Astrocyte of the cerebellum (primary cell): ENCODE measurements at regions not wholly inside any gene's neighbourhood (a gene's known extent, or its start where the extent isn't known, plus 50 kb on each side); places are given as distances from the start of the nearest gene placed in this dataset.

Source experiments
- DNase-seq: peaks from one replicate; pipeline ENCODE4 v3.0.0-alpha.2; 2011; ENCODE audit warnings: low read depth
- H3K4me3 ChIP-seq: 2 replicates; pipeline ENCODE4 v1.5.1; 2011; ENCODE audit warnings: mild to moderate bottlenecking, low read depth, low read length, moderate library complexity
- in situ Hi-C: cut with HindIII; loops from 2 replicates; pipeline ENCODE4 v1.10.0; 2017; ENCODE audit warnings: low sequenced_read_pairs
- TF ChIP-seq, protein P1 (sequence below): IDR thresholded peaks from 2 replicates; pipeline ENCODE4 v1.5.1; 2012; ENCODE audit warnings: low read length, low read depth, moderate library complexity, mild to moderate bottlenecking; ENCODE audit errors: missing control alignments

DNA sequence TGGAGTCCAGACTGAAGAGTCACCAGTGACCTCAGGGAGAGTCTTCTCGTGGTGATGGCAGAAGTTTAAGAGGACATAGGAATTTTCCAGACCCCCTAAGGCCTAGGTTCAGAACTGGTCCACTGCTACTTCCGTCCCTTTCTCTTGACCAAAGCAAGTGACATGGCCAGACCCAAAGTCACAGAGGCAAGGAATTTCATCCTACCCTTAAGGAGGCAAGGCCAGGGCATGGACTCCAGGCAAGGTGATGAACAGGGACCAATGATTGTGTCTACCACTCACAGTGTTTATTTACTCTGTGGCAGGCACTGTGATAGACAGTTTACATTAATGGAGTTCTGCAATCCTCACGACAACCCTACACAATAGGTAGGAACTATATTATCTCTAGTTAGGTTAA lies 265.1 kb downstream of the GLI2 start:
- in situ Hi-C loops = no loop called here
- TF ChIP-seq, protein P1, sequence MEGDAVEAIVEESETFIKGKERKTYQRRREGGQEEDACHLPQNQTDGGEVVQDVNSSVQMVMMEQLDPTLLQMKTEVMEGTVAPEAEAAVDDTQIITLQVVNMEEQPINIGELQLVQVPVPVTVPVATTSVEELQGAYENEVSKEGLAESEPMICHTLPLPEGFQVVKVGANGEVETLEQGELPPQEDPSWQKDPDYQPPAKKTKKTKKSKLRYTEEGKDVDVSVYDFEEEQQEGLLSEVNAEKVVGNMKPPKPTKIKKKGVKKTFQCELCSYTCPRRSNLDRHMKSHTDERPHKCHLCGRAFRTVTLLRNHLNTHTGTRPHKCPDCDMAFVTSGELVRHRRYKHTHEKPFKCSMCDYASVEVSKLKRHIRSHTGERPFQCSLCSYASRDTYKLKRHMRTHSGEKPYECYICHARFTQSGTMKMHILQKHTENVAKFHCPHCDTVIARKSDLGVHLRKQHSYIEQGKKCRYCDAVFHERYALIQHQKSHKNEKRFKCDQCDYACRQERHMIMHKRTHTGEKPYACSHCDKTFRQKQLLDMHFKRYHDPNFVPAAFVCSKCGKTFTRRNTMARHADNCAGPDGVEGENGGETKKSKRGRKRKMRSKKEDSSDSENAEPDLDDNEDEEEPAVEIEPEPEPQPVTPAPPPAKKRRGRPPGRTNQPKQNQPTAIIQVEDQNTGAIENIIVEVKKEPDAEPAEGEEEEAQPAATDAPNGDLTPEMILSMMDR = no peak
- H3K4me3 ChIP-seq = no peak overlapping the region
- DNase-seq = no peak

DNA sequence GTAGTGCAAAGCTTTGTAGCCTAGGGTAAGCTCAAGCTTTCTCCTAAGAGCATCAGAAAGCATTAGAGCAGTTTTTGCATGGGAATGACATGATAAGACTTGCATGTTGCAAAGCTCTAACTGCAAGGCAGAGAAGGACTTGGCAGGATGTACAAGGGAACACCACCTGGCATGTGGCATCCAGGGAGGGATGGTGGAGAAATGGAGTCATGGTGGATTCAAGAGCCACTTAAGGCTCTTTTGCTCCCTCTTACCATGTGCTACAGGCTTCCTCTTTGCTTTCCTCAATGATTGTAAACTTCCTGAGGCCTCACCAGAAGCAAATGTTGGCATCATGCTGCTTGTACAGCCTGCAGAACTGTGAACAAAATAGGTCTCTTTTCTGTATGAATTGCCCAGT lies 266.0 kb downstream of the GLI2 start:
- no peak overlapping the region for H3K4me3 ChIP-seq
- in situ Hi-C loops = no loop called here
- DNase-seq = no peak
- TF ChIP-seq, protein P1 = no peak

DNA sequence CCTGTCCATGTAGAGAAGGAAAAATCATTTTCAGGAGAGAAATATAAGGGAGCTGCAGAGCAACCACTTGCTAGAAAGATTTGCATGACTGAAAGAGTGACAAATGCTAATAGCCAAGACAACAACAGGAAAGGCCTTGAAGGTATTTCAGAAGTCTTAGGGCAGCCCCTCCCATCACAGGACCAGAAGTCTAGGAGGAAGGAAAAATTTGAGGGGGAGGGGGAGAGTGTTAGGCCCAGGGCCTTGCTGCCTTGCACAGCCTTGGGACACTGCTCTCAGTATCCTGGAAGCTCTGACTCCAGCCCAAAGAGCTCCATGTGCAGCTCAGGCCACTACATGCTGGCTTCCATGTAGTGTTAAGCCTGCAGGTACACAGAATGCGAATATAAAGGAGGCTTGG lies 266.9 kb downstream of the GLI2 start:
- TF ChIP-seq, protein P1 = no peak
- DNase-seq = no peak
- in situ Hi-C loops = no loop called here
- no peak overlapping the region for H3K4me3 ChIP-seq

DNA sequence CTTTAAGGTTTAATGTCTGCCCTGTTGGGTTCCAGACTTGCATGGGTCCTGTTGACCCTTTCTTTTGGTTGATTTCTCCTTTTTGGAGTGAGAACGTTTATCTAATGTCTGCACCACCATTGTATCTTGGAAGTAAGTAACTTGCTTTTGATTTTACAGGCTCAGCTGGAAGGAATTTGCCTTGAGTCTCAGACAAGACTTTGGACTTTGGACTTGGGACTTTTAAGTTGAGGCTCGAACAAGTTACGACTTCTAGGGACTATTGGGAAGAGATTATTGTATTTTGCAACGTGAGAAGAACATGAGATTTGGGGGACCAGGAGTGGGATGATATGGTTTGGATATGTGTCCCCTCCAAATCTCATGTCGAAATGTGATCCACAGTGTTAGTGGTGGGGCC lies 267.7 kb downstream of the GLI2 start:
- TF ChIP-seq, protein P1 = no peak
- in situ Hi-C loops = no loop called here
- no peak overlapping the region for H3K4me3 ChIP-seq
- no peak for DNase-seq

DNA sequence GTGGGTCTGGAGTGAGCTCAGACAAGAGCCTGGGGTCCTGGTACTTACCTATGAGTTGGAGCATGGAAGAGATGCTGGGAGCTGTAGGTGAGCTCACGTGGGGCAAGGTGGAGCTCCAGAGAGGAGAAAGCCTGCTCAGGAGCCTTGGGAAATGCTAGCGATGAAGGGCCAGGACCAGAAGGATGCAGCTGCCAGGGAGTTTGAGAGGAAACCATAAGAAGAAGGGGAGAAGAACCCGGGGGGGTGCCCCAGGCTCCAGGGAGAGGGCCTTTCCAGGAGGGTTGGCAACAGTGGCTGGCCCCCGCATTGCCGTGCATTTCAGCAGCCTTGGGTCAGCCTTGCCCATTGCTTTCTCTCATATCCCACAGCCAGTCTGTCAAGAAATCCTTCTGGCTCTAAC lies 268.7 kb downstream of the GLI2 start:
- TF ChIP-seq, protein P1 = no peak
- in situ Hi-C loops = no loop called here
- DNase-seq = no peak
- no peak overlapping the region for H3K4me3 ChIP-seq

DNA sequence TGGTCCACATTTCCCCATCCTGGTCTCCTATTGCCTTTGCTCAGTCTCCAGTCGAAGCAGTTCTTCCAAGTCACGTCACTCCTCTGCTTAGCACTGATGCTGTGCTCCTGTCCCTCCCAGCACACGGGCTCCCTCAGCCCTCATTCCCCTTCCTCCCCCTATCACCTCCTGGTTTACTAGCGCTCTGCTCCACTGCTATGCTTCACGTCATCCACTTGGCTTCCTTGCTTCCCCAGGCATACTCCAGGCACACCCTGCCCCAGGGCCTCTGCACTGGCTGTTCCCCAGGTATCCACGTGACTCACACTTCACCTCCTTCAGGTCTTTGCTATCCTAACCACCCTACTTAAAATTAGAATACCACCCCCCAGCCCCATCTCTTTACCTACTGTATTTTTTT lies 269.3 kb downstream of the GLI2 start:
- TF ChIP-seq, protein P1 = no peak
- no peak overlapping the region for H3K4me3 ChIP-seq
- no peak for DNase-seq
- in situ Hi-C loops = no loop called here

DNA sequence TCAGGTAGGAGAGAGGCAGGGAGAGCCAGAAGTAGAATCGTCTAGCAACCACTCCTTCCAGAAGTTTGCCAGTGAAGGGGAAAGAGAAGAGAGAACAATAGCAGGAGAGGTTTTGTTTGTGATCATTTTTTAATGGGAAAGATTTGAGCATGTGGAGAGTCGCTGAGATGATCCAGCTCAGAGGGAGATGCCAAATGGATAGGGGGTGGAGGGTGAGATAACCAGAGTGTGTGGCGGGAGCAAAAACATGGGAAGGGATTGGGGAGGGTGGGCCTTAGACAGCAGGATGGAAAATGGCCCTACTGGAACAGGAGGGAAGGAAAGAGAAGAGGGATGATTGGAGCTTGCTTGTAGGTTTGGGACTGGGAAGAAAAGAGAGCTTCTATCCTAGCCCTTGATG lies 269.8 kb downstream of the GLI2 start:
- in situ Hi-C loops = no loop called here
- TF ChIP-seq, protein P1 = no peak
- no peak for DNase-seq
- no peak overlapping the region for H3K4me3 ChIP-seq
